A204.1 (cell line): ENCODE measurements at regions not wholly inside any gene's neighbourhood (a gene's known extent, or its start where the extent isn't known, plus 50 kb on each side); places are given as distances from the start of the nearest gene placed in this dataset.
"Not testable (repeated sequence)": the region's sequence is repeated elsewhere in the genome, so short reads cannot be mapped to it uniquely, and the experiment has no call there.

ENCODE experiments used
- FAIRE-seq: peaks from 2 replicates; lab custom pipeline; 2012; peaks lifted over from hg19 to GRCh38; lab: Jason Lieb, UNC

DNA sequence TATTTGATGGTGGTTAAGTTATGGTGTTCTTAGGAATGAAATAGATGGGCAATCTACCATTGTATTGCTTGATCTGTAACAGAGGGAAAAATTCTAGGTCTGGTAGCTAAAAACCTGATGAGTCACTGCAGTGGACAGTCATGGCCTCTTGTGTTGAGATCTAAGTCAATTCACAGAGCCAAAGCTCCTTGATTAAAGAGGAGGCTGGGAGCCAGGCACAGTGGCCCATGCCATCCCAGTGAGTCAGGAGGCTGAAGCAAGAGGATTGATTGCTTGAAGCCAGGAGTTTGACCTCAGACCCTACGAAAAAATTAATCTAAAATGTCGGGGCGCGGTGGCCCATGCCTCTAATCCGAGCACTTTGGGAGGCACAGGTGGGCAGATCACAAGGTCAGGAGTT is 67.1 kb upstream of the KPNA3 start:
- FAIRE-seq = no peak

DNA sequence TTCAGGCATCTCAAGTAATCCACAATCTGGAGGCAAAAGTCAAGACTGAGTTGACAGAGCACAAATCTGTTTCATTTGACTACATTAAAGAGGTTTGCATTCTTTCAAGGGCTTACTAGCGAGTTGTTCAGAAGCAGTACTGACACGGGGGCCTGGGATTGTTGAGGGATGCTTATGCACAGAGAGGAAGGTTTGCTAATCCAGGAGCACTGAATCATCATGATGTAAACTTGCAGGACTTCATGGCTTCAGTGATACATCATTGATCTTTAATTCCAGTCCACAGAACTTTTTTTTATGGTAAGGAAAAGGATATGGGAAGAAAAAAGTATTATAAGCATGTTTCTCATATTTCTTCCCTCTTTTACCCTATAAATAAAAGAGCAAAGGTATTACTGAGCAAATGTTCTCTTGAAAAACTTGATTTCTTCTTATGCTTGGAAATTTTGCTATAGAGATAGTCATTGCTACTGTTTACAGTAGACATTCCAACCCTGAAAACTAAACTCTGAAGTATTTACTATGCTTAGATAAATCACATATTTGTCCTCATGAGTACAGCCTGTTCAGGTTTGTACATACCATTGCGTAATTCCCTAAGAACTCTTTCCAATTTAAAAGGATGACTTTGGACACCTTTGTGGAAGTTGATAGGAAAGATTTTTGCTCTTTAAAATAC is 65.8 kb upstream of the KPNA3 start:
- FAIRE-seq = no peak

DNA sequence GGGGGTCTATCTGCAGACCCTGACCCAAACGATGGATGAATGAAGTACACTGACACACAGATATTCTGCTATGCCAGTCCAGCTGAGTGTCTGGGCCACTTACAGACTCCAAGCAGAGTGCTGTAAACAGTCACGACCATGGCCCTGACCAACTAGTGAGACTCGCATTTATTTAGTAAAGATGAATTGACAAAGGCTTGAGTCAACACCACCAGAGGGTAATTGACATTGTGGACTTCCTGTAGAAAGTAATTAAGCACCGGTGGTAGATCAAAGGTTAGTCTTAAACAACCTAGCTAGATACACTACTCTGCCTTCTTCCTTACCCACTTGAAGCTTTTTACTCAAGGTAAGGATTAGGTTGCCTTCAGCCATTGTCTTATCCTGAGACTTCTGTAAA is 63.4 kb upstream of the KPNA3 start:
- FAIRE-seq = no peak

- peak; percentile 39 for FAIRE-seq
Measured at GRCh38 chr13:49853535-49853934, 61.1 kb upstream of the KPNA3 start.

DNA sequence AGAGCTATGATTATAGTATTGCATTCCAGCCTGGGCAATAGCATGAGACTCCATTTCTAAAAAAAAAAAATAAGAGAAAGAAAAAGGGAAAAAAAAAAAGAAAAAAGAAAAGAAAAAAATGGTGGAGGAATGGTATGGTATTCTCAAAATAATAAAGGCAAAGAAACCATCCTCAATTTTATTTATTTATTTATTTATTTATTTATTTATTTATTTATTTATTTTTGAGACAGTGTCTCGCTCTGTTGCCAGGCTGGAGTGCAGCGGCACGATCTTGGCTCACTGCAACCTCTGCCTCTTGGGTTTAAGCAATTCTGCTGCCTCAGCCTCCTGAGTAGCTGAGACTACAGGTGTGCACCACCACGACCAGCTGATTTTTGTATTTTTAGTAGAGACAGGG is 60.0 kb upstream of the KPNA3 start:
- FAIRE-seq = not testable (repeated sequence)

- FAIRE-seq = no peak
Measured at GRCh38 chr13:49844181-49844580, 51.7 kb upstream of the KPNA3 start.
